Endodermal cell (in vitro differentiated cells): ENCODE measurements at regions not wholly inside any gene's neighbourhood (a gene's known extent, or its start where the extent isn't known, plus 50 kb on each side); places are given as distances from the start of the nearest gene placed in this dataset.

ENCODE experiments used
- DNase-seq: peaks from one replicate; pipeline ENCODE4 v3.0.0-alpha.2; 2017
- H3K27ac ChIP-seq: 2 replicates; pipeline ENCODE4 v1.5.1; 2013; ENCODE audit warnings: mild to moderate bottlenecking, low read depth, low read length, moderate library complexity
- H3K27me3 ChIP-seq: 2 replicates; pipeline ENCODE4 v1.6.1; 2013; ENCODE audit warnings: mild to moderate bottlenecking, low read length, moderate library complexity; ENCODE audit not compliant: insufficient read depth, control insufficient read depth, poor library complexity, severe bottlenecking
- H3K36me3 ChIP-seq: 2 replicates; pipeline ENCODE4 v1.7.0; 2013; ENCODE audit warnings: mild to moderate bottlenecking, low read length, moderate library complexity; ENCODE audit not compliant: control insufficient read depth, insufficient read depth
- H3K4me1 ChIP-seq: one replicate; pipeline ENCODE4 v1.7.0; 2013; ENCODE audit warnings: low read length; ENCODE audit not compliant: control insufficient read depth, insufficient read depth
- H3K4me3 ChIP-seq: 2 replicates; pipeline ENCODE4 v1.5.1; 2013; ENCODE audit warnings: mild to moderate bottlenecking, low read length, moderate library complexity
- H3K9ac ChIP-seq: 2 replicates; pipeline ENCODE4 v1.6.1; 2013; ENCODE audit warnings: mild to moderate bottlenecking, low read length, moderate library complexity; ENCODE audit not compliant: poor library complexity, severe bottlenecking; ENCODE audit errors: extremely low read depth
- H3K9me3 ChIP-seq: 2 replicates; pipeline ENCODE4 v1.6.1; 2013; ENCODE audit warnings: mild to moderate bottlenecking, low read length, moderate library complexity; ENCODE audit not compliant: control insufficient read depth
- H3K27ac Mint-ChIP-seq: 2 replicates; pipeline ENCODE4 v1.8.0; 2020; ENCODE audit warnings: mixed read lengths
- H3K27me3 Mint-ChIP-seq: 2 replicates; pipeline ENCODE4 v1.8.0; 2021; ENCODE audit warnings: mild to moderate bottlenecking, mixed read lengths; ENCODE audit not compliant: insufficient read depth
- H3K36me3 Mint-ChIP-seq: 2 replicates; pipeline ENCODE4 v1.8.0; 2020; ENCODE audit warnings: low read depth, mixed read lengths
- H3K4me1 Mint-ChIP-seq: 2 replicates; pipeline ENCODE4 v1.8.0; 2020; ENCODE audit warnings: mixed read lengths
- H3K4me3 Mint-ChIP-seq: 2 replicates; pipeline ENCODE4 v1.8.0; 2020; ENCODE audit warnings: mild to moderate bottlenecking, moderate library complexity, mixed read lengths
- H3K9me3 Mint-ChIP-seq: 2 replicates; pipeline ENCODE4 v1.8.0; 2020; ENCODE audit warnings: mild to moderate bottlenecking, mixed read lengths
- CTCF ChIP-seq: fragments of 200-600 bp; sonication (generic); conservative IDR thresholded peaks from 2 replicates; pipeline ENCODE4 v1.5.0; 2021; ENCODE audit warnings: antibody characterized with exemption, mild to moderate bottlenecking
- WGBS, 2 experiments: methylation state at CpG; one replicate each; pipeline versions ENCODE4 v1.1.5 to v1.1.7; 2013; ENCODE audit warnings: missing lambda C conversion rate in 2 of 2, mixed read lengths in 1 of 2; ENCODE audit not compliant: insufficient coverage in 1 of 2, insufficient read length in 1 of 2; 5-methylcytosine and 5-hydroxymethylcytosine counted together

- Mint-ChIP-seq H3K36me3 (no peaks in the 10 kb centered on the region), H3K9me3 (no peaks in the 10 kb centered on the region), H3K27me3 (no peaks in the 10 kb centered on the region), H3K4me1 (peaks cover 3% of the 10 kb centered on the region), H3K27ac (peak overlapping the region; percentile 83), H3K4me3 (no peak overlapping the region)
- H3K4me3 ChIP-seq, result no peak overlapping the region
- 80% methylated on average over 1 of the region's 1 CpG; no CpG with 5 or more reads in 1 of the 2 experiments for WGBS, 2 experiments
- no peak overlapping the region for H3K9ac ChIP-seq
- no peaks in the 10 kb centered on the region for H3K36me3 ChIP-seq
- no peaks in the 10 kb centered on the region for H3K27me3 ChIP-seq
- no peak for TF ChIP-seq CTCF
- H3K4me1 ChIP-seq, result no peaks in the 10 kb centered on the region
- H3K9me3 ChIP-seq, result peaks cover 13% of the 10 kb centered on the region
- DNase-seq, result no peak
- no peak overlapping the region for H3K27ac ChIP-seq
Measured at GRCh38 chr4:136012220-136012619, 1520.1 kb downstream of the PCDH18 start.

DNA sequence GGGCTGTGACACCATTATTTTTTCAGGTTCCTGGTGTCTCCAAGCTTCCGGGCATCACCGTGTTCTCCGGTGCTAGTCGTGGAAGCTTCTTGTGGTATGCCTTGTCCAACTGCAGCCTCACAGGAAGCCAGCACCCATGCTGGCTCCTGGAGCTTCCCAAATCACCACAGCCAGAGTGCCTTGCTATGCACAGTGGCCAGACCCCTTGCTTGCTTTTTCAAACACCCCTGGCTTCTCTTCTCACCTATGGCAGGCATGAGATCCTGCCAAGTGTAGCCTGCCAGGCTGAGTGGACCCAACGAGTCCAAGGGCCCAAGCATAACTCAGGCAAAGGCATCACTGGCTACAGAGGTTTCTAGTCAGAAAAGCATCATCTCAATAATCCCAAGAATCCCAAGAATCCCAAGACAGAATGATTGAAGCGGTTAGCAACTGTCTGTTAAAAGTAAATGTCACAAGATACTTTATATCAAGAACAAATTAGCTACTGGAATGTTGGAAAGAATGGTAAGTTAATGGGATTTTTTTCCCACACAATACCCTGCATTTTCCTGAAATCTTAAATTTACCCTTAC, 1522.9 kb downstream of the PCDH18 start:
- Histone ChIP-seq H3K27ac (no peak overlapping the region), H3K4me3 (no peak overlapping the region), H3K36me3 (no peaks in the 10 kb centered on the region), H3K27me3 (no peaks in the 10 kb centered on the region), H3K4me1 (no peaks in the 10 kb centered on the region), H3K9ac (no peak overlapping the region), H3K9me3 (peaks cover 13% of the 10 kb centered on the region)
- TF ChIP-seq CTCF, result no peak
- WGBS, 2 experiments, result 94 to 95% methylated on average over 3 to 6 of the region's 6 CpGs
- no peaks in the 10 kb centered on the region for H3K36me3 Mint-ChIP-seq
- peaks cover 3% of the 10 kb centered on the region for H3K4me1 Mint-ChIP-seq
- H3K27me3 Mint-ChIP-seq, result no peaks in the 10 kb centered on the region
- no peaks in the 10 kb centered on the region for H3K9me3 Mint-ChIP-seq
- no peak overlapping the region for H3K27ac Mint-ChIP-seq
- no peak overlapping the region for H3K4me3 Mint-ChIP-seq
- DNase-seq, result peak; percentile 57

- no peaks in the 10 kb centered on the region for H3K4me1 ChIP-seq
- peaks cover 3% of the 10 kb centered on the region for H3K4me1 Mint-ChIP-seq
- no peak for TF ChIP-seq CTCF
- no peak overlapping the region for H3K9ac ChIP-seq
- no peak overlapping the region for H3K4me3 Mint-ChIP-seq
- DNase-seq, result no peak
- no peaks in the 10 kb centered on the region for H3K36me3 Mint-ChIP-seq
- no peaks in the 10 kb centered on the region for H3K27me3 ChIP-seq
- H3K36me3 ChIP-seq, result no peaks in the 10 kb centered on the region
- 36 to 86% methylated on average over 1 to 4 of the region's 4 CpGs for WGBS, 2 experiments
- H3K9me3 ChIP-seq, result peaks cover 13% of the 10 kb centered on the region
- no peak overlapping the region for H3K27ac ChIP-seq
- H3K27ac Mint-ChIP-seq, result no peak overlapping the region
- H3K4me3 ChIP-seq, result no peak overlapping the region
- no peaks in the 10 kb centered on the region for H3K27me3 Mint-ChIP-seq
- H3K9me3 Mint-ChIP-seq, result no peaks in the 10 kb centered on the region
Measured at GRCh38 chr4:136007991-136008390, 1524.3 kb downstream of the PCDH18 start.
